Stimulated activated CD4-positive, alpha-beta T cell treated with anti-CD3 and anti-CD28 coated beads, Interleukin-15, amount 100 ng/mL, for 24 hours (primary cell): ENCODE measurements at regions not wholly inside any gene's neighbourhood (a gene's known extent, or its start where the extent isn't known, plus 50 kb on each side); places are given as distances from the start of the nearest gene placed in this dataset.

Experiments
- DNase-seq: peaks from one replicate; pipeline ENCODE4 v3.0.0-alpha.2; 2020

DNA sequence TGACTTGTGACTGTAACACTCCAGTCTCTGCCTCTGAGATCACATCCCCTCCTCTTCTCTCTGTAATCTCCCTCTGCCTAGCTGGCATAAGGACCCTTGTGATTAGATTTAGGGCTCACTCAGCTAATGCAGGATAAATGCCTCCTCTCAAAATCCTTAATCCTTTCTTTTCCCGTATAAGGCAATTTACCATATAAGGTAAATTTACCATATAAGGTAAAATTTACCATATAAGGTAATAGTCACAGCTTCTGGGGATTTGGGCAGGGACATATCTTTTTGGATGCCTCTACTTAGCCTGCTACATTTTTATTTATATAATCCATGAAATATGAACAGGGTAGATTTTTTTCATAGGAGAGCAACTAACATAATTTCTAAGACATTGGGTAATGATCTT, 318.0 kb upstream of the PUM3 start:
- DNase-seq, result no peak

- no peak for DNase-seq
Observed at GRCh38 chr9:3157011-3157410, 313.1 kb upstream of the PUM3 start.

DNA sequence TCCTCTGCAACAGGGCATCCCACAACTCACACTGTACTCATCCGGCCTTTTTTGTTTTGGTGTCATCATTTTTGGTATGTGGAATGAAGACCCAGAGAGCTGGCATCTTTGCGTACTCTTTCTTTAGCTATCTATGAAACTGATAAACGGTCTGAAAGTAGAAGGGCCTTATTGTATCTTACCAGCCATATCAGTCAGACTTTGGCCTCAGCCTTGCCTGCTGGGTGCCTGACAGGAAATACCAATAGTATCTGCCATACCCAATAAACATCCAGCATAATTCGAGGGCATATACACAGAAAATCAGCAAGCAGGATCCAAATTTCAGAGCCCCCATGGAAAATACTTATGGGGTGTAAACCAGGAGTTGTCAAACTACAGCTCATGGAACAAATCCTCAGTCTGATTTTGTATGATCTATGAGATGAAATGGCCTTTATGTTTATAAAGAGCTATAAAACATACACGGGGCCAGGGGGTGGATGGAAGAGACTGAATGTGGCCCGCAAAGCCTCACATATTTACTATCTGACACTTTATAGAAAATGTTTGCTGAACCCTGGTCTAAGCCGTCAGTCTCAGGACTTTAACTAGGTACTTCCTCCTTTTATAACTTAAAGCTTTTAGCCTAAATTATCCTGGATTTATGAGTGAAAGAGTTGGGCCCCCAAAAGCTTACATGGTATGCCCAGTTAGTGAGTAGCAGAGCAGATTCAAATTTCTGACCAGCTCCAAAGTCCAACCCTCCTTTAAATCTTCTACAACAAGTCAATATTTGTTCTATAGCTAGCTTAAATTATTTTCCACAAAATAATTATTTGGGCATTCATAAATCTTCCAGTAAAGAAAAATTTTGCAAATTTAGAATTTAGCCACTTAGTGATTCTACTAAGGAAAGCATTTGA, 308.0 kb upstream of the PUM3 start:
- no peak for DNase-seq

DNA sequence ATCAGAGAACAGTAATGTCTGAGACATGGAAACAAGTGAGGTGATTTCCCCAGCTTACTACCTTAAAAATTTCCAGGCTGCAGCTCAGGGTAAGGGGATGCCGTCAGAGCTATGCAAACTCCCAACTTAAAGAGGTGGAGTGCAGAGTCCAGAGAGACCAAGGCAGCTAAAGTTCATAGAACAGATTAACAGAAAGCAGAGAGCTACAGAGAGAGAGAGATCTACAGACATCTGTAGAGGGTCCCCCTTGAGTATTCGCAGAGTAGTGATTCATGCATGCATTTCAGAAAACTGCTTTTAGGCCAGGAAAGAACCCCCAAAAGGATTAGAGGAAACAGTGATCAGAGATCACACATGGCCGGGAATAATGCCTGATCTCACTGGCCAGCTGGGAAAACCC, 306.2 kb upstream of the PUM3 start:
- DNase-seq, result no peak

- DNase-seq, result no peak
Observed at GRCh38 chr9:3138231-3139229, 294.6 kb upstream of the PUM3 start.

GRCh38 chr9:3137347-3137695, 293.4 kb upstream of the PUM3 start:
- DNase-seq, result no peak

DNA sequence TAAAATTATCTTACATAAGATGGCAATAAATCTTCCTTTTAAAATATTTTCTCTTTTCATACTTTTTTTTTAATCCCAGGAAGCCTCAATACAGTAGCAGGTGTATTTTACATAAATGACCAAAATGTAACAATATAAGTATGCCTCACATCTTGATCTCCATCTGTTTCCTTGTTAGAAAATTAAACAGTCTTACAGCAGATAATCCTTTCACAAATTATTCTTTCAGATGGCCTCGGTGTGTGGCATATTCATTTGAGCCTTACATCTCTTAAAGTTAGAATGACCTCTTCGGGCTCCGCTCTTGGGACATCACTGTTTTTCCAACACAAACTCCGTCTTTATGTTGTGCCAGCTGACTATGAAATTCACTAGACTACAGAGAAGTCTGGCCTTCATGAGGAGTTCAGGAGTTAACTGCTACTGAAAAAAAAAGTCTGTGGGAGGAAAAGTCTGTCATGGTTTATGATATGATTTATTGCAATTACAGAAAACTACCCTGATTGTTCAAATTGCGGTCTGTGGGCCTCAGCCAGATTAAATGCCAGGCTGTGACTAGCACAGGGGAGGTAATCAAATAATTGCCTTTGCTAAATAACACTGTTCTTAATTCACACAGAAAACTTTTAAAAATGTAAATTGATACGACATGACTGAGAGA, 292.9 kb upstream of the PUM3 start:
- DNase-seq, result no peak

DNA sequence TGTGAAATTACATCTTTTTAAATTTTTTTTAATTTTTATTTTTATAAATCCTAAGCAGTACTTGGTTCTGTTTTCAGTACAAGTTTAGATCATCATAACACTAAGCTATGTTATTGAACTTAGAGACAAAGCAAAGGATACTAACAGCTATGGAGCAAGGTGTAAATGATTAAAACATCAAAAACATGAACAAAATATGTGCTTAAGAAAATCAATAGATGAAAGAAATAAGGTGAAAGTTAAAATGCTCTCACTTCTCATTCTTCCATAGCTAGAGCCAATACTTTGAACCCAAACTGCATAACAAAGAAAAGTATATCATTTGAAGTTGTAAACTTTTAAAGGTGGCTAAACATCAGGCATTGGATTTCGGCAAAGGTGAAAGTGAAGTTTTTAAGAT, 292.3 kb upstream of the PUM3 start:
- no peak for DNase-seq

DNA sequence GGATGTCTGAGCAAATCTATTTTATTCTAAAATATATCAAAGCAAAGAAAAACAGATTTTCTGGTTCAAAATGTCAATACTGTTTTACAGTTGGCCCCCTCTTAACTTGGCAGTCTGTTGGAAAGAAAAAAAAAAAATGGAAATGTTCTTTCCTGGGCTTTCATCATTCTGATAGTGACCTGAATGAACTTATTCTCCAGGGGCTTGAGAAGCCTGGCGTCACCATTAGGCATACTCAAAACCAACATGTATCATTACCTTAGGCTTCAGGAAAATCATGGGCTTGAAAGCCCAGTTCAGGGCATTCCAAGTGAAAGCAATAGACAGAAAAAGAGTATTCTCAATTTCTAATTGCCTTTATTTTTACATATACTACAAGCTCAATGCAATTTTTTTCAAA, 283.7 kb upstream of the PUM3 start:
- DNase-seq, result no peak

GRCh38 chr9:3125602-3126405, 281.9 kb upstream of the PUM3 start:
- no peak for DNase-seq

DNA sequence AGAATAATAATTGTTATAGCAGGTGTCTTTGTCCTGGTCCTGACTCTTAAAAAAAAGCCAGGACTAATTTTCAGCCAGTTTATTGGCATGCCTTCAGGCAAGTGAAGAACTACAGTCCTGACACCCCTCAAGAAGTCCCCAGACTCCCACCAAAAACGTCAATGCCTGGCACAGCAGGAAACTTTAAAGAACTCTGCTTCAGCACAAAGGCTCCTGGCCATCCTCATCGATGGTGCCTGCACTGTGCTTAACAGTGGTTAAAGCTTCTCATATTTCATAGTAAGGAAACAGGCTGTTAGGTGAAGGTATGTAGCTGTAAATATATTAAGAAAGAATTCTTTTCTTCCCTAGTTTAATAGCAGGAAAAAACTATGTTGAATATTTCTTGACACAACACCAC, 280.1 kb upstream of the PUM3 start:
- DNase-seq, result no peak

- DNase-seq, result no peak
Observed at GRCh38 chr9:3118081-3118480, 274.2 kb upstream of the PUM3 start.

DNA sequence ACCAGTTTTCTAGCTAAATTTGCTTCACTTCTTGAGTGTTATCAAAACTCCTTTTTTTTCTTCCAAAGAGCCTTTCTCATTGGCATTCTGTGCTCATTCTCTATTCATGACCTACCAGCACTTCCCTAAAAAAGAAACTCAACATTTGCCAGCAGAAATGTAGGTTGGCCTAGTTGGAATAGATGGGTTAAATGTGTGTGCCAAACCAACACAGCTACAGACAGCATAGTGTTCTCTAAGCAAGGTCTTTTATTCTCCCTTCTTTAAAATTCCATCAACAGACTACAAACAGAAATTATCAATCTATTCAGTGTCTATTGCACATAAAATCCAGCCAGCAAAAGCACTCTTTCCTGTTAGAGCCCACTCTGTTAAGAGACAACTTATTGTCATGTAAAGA, 255.8 kb upstream of the PUM3 start:
- no peak for DNase-seq

DNA sequence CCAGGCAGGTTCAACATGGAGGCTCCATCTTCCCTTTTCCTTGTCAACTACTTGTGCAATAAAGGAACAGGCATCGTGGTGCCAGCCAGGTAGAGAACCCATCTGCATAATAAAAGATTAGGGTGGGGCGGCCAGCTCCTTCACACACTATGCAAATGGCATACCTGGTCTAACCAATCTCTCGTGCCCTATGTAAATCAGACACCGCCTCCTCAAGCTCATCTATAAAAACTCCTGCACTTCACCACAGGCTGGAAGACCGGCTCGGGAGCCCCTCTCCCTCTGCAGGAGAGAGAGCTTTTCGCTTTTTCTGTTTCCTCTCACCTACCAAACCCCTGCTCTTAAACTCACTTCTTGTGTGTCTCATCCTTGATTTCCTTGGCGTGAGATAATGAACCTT, 244.3 kb upstream of the PUM3 start:
- DNase-seq, result no peak

DNA sequence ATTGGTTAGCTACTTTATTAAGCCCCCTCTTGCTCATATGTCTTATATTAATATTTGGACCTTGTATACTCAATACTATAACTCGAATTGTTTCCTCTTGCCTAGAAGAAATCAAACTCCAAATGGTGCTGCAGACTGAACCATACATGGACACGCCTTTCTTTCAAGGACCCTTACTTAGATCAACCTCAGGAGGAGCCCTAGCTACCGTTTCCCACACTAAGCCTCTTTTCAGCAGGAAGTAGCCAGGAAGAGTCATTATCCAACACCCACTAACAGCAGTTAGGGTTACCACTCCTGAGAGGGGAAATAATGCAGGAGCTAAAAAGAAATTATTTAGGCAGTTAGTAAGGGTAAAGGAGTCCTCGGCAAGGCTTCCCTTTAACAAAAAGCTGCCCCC, 243.8 kb upstream of the PUM3 start:
- DNase-seq, result no peak

GRCh38 chr9:3080951-3081350, 237.1 kb upstream of the PUM3 start:
- no peak for DNase-seq

DNA sequence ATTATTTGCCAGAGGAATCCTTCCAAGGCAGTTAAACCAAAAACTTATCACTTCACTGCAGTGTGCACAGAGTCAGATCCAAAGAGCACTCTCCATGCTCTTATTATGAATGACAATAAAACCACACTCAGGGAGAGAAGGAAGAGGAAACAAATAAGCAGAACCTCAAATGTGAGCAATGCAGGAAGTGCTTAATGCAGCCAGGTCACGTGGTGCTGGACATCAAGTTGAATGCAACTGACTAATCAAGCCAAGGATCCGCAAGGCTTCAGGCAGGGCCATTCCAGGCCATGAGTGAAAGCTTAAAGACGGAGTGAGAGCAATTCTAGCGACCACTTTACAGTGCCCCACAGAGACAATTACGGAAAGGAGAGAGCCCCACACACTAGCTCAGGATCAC, 230.4 kb upstream of the PUM3 start:
- no peak for DNase-seq

DNA sequence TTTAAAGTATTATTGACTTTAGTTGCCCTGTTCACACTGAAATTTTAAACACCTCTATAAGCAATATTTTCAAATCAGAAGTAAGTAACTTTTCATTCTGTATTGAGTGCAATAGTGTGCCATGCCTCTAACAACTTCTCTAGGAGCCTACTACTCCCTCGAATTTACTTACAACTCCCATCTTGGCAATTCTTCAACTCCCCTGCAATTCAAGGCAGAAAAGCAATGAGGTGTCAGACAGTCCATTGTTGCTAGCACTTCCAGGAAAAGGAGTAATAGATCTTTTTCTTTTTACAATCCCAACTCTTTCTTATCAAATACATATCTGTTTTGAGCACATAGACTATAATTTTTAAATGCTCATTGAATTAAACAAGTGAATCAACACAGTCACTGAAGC, 222.7 kb upstream of the PUM3 start:
- no peak for DNase-seq

- no peak for DNase-seq
Observed at GRCh38 chr9:3059781-3060468, 216.0 kb upstream of the PUM3 start.

DNA sequence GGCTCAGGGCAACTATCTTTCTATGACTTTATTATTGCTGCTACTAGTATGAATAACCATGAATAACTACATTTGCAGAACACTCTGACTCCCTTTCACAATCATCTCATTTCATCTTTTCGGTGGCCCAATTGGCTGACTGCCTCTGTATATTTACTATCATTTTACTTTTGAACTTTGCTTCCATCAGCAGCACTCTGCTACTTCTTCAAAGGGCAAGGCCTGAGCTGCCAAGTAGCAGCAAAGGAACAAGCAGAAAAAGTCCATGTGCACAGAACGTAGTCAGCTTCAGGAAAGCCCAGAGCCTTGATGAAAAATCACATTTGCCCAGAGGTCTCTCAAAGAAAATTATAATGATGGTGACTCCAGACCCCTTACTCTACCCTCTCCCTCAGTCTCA, 214.5 kb upstream of the PUM3 start:
- no peak for DNase-seq

- no peak for DNase-seq
Observed at GRCh38 chr9:3054017-3054586, 210.2 kb upstream of the PUM3 start.

- no peak for DNase-seq
Observed at GRCh38 chr9:3049636-3050035, 205.7 kb upstream of the PUM3 start.
